ENCODE measurements at regions not wholly inside any gene's neighbourhood (a gene's known extent, or its start where the extent isn't known, plus 50 kb on each side); places are given as distances from the start of the nearest gene placed in this dataset.
"Not testable (repeated sequence)": the region's sequence is repeated elsewhere in the genome, so short reads cannot be mapped to it uniquely, and the experiment has no call there.

DNA sequence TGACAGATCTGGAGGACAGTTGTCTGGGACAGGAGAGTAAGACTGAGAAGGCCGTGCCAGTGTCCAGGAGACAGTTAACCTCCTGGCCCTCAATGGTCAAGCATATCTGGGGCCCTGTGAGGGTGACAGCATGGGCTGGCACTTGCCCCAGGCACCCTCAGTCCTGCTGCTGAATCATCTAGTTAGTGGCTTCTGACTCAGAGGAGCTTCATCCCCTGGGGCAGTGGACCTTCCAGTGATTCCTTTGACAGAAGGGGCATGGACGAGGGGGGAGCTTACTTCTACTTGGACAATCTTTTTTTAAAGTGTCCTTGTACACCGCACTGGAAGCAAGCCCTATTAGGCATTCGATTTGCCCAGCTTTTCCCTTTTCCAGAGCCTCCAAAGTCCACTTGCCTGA lies 352.7 kb upstream of the TMPRSS15 start:
- not testable (repeated sequence) for TF ChIP-seq EZH2 (optimal IDR thresholded peaks at IDR 0.05; ENCODE audit: low read depth, low read length); EZH2phosphoT487 (IDR thresholded peaks at IDR 0.05; ENCODE audit: low read length)
- TF ChIP-seq, protein P1, sequence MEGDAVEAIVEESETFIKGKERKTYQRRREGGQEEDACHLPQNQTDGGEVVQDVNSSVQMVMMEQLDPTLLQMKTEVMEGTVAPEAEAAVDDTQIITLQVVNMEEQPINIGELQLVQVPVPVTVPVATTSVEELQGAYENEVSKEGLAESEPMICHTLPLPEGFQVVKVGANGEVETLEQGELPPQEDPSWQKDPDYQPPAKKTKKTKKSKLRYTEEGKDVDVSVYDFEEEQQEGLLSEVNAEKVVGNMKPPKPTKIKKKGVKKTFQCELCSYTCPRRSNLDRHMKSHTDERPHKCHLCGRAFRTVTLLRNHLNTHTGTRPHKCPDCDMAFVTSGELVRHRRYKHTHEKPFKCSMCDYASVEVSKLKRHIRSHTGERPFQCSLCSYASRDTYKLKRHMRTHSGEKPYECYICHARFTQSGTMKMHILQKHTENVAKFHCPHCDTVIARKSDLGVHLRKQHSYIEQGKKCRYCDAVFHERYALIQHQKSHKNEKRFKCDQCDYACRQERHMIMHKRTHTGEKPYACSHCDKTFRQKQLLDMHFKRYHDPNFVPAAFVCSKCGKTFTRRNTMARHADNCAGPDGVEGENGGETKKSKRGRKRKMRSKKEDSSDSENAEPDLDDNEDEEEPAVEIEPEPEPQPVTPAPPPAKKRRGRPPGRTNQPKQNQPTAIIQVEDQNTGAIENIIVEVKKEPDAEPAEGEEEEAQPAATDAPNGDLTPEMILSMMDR (IDR thresholded peaks at IDR 0.05; ENCODE audit: low read length): not testable (repeated sequence)

Measured in MM.1S (cell line).